Mesendoderm (in vitro differentiated cells): ENCODE measurements at regions not wholly inside any gene's neighbourhood (a gene's known extent, or its start where the extent isn't known, plus 50 kb on each side); places are given as distances from the start of the nearest gene placed in this dataset.

Experiments used
- DNase-seq: peaks from one replicate; pipeline ENCODE4 v3.0.0; 2013
- H2AK5ac ChIP-seq: 2 replicates; pipeline ENCODE4 v1.6.1; 2013; ENCODE audit warnings: low read length, inconsistent platforms
- H2BK120ac ChIP-seq: 2 replicates; pipeline ENCODE4 v1.6.1; 2013; ENCODE audit warnings: low read depth, mild to moderate bottlenecking, low read length, moderate library complexity, mixed read lengths
- H2BK15ac ChIP-seq: replicated peaks from 2 replicates; pipeline ENCODE4 v1.6.1; 2013; ENCODE audit warnings: low read depth, mild to moderate bottlenecking, moderate library complexity
- H2BK5ac ChIP-seq: 2 replicates; pipeline ENCODE4 v1.6.1; 2013; ENCODE audit warnings: low read length, inconsistent platforms
- H3K18ac ChIP-seq: 2 replicates; pipeline ENCODE4 v1.6.1; 2013; ENCODE audit warnings: mild to moderate bottlenecking, low read length, mixed read lengths
- H3K23ac ChIP-seq: one replicate; pipeline ENCODE4 v1.6.1; 2013; ENCODE audit warnings: low read length
- H3K27ac ChIP-seq: 2 replicates; pipeline ENCODE4 v1.5.1; 2013; ENCODE audit warnings: low read depth, mild to moderate bottlenecking, inconsistent platforms, low read length, moderate library complexity
- H3K27me3 ChIP-seq: 2 replicates; pipeline ENCODE4 v1.6.1; 2013; ENCODE audit warnings: low read length, control low read depth, mild to moderate bottlenecking, inconsistent platforms; ENCODE audit not compliant: insufficient read depth, poor library complexity
- H3K36me3 ChIP-seq: 2 replicates; pipeline ENCODE4 v1.6.1; 2013; ENCODE audit warnings: low read length, inconsistent platforms; ENCODE audit not compliant: control insufficient read depth, insufficient read depth
- H3K4ac ChIP-seq: one replicate; pipeline ENCODE4 v1.6.1; 2013; ENCODE audit warnings: low read depth, mild to moderate bottlenecking, low read length, moderate library complexity
- H3K4me1 ChIP-seq: 2 replicates; pipeline ENCODE4 v1.6.1; 2013; ENCODE audit warnings: low read depth, low read length, inconsistent platforms; ENCODE audit not compliant: control insufficient read depth
- H3K4me2 ChIP-seq: 2 replicates; pipeline ENCODE4 v1.6.1; 2013; ENCODE audit warnings: low read length
- H3K4me3 ChIP-seq: 2 replicates; pipeline ENCODE4 v1.5.1; 2013; ENCODE audit warnings: mild to moderate bottlenecking, low read length
- H3K56ac ChIP-seq: one replicate; pipeline ENCODE4 v1.6.1; 2013; ENCODE audit warnings: low read length
- H3K79me1 ChIP-seq: 2 replicates; pipeline ENCODE4 v1.6.1; 2013; ENCODE audit warnings: low read length, inconsistent platforms
- H3K79me2 ChIP-seq: 2 replicates; pipeline ENCODE4 v1.6.1; 2013; ENCODE audit warnings: mild to moderate bottlenecking, low read length; ENCODE audit not compliant: control insufficient read depth, insufficient read depth
- H3K9ac ChIP-seq: 2 replicates; pipeline ENCODE4 v1.6.1; 2013; ENCODE audit warnings: low read length, inconsistent platforms
- H4K5ac ChIP-seq: one replicate; pipeline ENCODE4 v1.6.1; 2013; ENCODE audit warnings: low read length
- H4K8ac ChIP-seq: one replicate; pipeline ENCODE4 v1.6.1; 2013; ENCODE audit warnings: low read depth, mild to moderate bottlenecking, control low read depth, low read length, moderate library complexity
- WGBS: extraction: QIAGEN DNeasy Blood & Tissue Kit; methylation state at CpG from one replicate; pipeline ENCODE4 v1.1.7; 2013; ENCODE audit warnings: low lambda C conversion rate, missing lambda C conversion rate; ENCODE audit not compliant: insufficient coverage; ENCODE audit errors: extremely low coverage; 5-methylcytosine and 5-hydroxymethylcytosine counted together

DNA sequence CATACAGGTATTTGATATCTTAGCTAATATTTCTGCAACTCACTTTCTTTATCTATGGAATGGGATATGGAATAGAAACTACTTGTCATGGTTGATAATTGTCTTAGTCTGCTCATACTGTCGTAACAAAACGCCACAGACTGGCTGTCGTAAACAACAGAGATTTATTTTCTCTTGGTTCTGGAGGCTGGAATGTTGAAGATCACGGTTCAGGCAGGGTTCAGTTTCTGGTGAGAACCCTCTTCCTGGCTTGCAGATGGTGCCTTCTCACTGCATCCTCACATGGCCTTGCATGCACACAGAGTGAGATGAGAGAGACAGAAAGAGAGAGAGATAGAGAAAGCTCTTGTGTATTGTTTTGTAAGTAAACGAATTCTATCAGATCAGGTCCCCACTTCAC lies 332.7 kb upstream of the MAGI2 start:
- Histone ChIP-seq H3K79me1 (no peaks in the 10 kb centered on the region), H3K4ac (no peak overlapping the region), H4K5ac (no peak overlapping the region), H3K36me3 (no peaks in the 10 kb centered on the region), H3K23ac (no peak overlapping the region), H3K9ac (no peak overlapping the region), H3K4me3 (no peak overlapping the region), H3K79me2 (no peaks in the 10 kb centered on the region), H3K27me3 (no peaks in the 10 kb centered on the region), H2AK5ac (no peak overlapping the region), H3K4me2 (no peak overlapping the region), H3K27ac (no peak overlapping the region), H4K8ac (no peak overlapping the region), H2BK15ac (no peak overlapping the region), H3K18ac (no peak overlapping the region), H3K56ac (no peak overlapping the region), H3K4me1 (no peaks in the 10 kb centered on the region), H2BK120ac (no peak overlapping the region), H2BK5ac (no peak overlapping the region)
- WGBS: no CpG with 5 or more reads among the region's 5 CpGs
- no peak for DNase-seq

DNA sequence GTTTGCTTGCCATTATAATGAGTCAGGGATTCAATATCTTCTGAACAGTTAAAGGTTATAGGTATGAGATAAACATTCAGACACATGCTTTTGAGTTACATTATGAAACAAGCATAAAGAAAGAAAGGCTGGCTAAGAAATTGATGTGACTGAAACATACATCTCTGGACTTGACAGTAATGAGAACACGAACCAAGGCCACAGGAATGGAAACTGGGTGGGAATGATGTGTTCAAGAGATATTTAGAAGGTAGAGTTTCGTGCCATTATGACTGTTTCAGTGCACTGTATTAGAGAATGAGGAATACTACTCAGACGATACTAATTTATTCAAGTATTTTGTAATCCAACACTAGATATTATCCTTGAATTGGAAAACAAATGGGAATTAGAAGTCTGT lies 332.1 kb upstream of the MAGI2 start:
- H2BK15ac ChIP-seq: no peak overlapping the region
- no peak overlapping the region for H3K9ac ChIP-seq
- no peak overlapping the region for H4K5ac ChIP-seq
- no CpG with 5 or more reads among the region's 3 CpGs for WGBS
- H3K4ac ChIP-seq: no peak overlapping the region
- H2AK5ac ChIP-seq: no peak overlapping the region
- no peak for DNase-seq
- no peak overlapping the region for H3K56ac ChIP-seq
- no peak overlapping the region for H3K23ac ChIP-seq
- no peak overlapping the region for H4K8ac ChIP-seq
- H2BK120ac ChIP-seq: no peak overlapping the region
- no peaks in the 10 kb centered on the region for H3K36me3 ChIP-seq
- H3K18ac ChIP-seq: no peak overlapping the region
- H3K79me2 ChIP-seq: no peaks in the 10 kb centered on the region
- no peaks in the 10 kb centered on the region for H3K4me1 ChIP-seq
- H3K79me1 ChIP-seq: no peaks in the 10 kb centered on the region
- H3K4me2 ChIP-seq: no peak overlapping the region
- H3K4me3 ChIP-seq: no peak overlapping the region
- H3K27ac ChIP-seq: no peak overlapping the region
- H2BK5ac ChIP-seq: no peak overlapping the region
- H3K27me3 ChIP-seq: no peaks in the 10 kb centered on the region

DNA sequence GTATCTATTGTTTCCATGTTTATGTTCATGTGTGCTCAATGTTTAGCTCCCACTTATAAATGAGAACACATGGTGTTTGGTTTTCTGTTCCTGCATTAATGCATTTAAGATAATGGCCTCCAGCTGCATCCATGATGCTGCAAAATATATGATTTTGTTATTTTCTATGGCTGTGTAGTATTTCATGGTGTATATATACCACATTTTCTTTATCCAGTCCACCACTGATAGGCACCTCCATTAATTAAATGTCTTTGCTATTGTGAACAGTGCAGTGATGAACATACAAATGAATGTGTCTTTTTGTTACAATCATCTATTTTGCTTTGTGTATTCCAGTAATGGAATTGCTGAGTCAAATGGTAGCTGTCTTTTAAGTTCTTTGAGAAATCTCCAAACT lies 329.4 kb upstream of the MAGI2 start:
- Histone ChIP-seq H3K27ac (no peak overlapping the region), H4K5ac (no peak overlapping the region), H3K79me1 (no peaks in the 10 kb centered on the region), H3K4me3 (no peak overlapping the region), H3K27me3 (no peaks in the 10 kb centered on the region), H4K8ac (no peak overlapping the region), H3K4me2 (no peak overlapping the region), H3K79me2 (no peaks in the 10 kb centered on the region), H3K4me1 (no peaks in the 10 kb centered on the region), H2AK5ac (no peak overlapping the region), H2BK120ac (no peak overlapping the region), H3K18ac (no peak overlapping the region), H2BK15ac (no peak overlapping the region), H3K36me3 (no peaks in the 10 kb centered on the region), H3K56ac (no peak overlapping the region), H3K4ac (no peak overlapping the region), H3K23ac (no peak overlapping the region), H3K9ac (no peak overlapping the region), H2BK5ac (no peak overlapping the region)
- no peak for DNase-seq

DNA sequence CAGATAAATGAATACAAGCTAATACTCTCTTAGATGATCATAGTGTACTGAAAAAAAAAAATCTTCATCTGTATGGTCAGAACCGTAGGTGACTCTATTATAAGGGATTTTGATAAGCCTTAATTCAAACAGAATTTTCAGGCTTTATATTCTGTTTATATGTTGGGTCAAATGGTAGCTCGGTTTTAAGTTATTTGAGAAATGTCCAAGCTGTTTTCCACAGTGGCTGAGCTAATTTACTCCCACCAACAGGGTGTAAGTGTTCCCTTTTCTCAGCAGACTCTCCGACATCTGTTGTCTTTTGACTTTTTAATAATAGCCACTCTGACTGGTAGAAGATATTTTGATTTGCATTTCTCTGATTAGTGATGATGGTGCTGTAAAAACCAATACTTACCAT lies 328.8 kb upstream of the MAGI2 start:
- DNase-seq: no peak
- Histone ChIP-seq H3K4me1 (no peaks in the 10 kb centered on the region), H3K4me3 (no peak overlapping the region), H2BK15ac (no peak overlapping the region), H3K9ac (no peak overlapping the region), H4K5ac (no peak overlapping the region), H2BK5ac (no peak overlapping the region), H2AK5ac (no peak overlapping the region), H4K8ac (no peak overlapping the region), H3K23ac (no peak overlapping the region), H3K79me1 (no peaks in the 10 kb centered on the region), H3K27me3 (no peaks in the 10 kb centered on the region), H3K56ac (no peak overlapping the region), H3K27ac (no peak overlapping the region), H3K79me2 (no peaks in the 10 kb centered on the region), H3K4ac (no peak overlapping the region), H3K36me3 (no peaks in the 10 kb centered on the region), H2BK120ac (no peak overlapping the region), H3K18ac (no peak overlapping the region), H3K4me2 (no peak overlapping the region)
- no CpG with 5 or more reads among the region's 3 CpGs for WGBS

DNA sequence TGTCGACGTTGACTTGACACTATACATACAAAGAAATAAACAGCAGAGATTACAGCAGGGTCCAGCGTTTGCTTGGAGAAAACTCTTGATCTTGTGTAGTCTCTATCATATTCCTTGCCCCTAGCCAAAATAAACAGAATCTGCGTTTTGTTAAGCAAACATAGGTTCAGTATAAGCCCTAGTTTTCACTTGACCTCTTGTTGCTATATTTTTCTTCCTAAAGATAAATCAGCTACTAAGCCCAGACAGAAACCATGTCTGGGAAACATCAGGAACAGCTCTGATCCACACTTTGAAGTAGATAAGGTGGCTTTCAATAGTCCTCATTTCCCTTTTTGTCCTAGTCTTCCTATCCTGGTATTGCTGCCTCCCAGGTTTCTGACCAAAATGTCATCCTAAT lies 328.2 kb upstream of the MAGI2 start:
- Histone ChIP-seq H3K27ac (no peak overlapping the region), H3K23ac (no peak overlapping the region), H3K4ac (no peak overlapping the region), H2AK5ac (no peak overlapping the region), H3K27me3 (no peaks in the 10 kb centered on the region), H3K4me2 (no peak overlapping the region), H2BK15ac (no peak overlapping the region), H3K36me3 (no peaks in the 10 kb centered on the region), H4K5ac (no peak overlapping the region), H3K4me1 (no peaks in the 10 kb centered on the region), H2BK120ac (no peak overlapping the region), H3K18ac (no peak overlapping the region), H3K79me1 (no peaks in the 10 kb centered on the region), H3K9ac (no peak overlapping the region), H3K56ac (no peak overlapping the region), H4K8ac (no peak overlapping the region), H3K79me2 (no peaks in the 10 kb centered on the region), H2BK5ac (no peak overlapping the region), H3K4me3 (no peak overlapping the region)
- DNase-seq: peak; percentile 61
- WGBS: no CpG with 5 or more reads among the region's 4 CpGs

DNA sequence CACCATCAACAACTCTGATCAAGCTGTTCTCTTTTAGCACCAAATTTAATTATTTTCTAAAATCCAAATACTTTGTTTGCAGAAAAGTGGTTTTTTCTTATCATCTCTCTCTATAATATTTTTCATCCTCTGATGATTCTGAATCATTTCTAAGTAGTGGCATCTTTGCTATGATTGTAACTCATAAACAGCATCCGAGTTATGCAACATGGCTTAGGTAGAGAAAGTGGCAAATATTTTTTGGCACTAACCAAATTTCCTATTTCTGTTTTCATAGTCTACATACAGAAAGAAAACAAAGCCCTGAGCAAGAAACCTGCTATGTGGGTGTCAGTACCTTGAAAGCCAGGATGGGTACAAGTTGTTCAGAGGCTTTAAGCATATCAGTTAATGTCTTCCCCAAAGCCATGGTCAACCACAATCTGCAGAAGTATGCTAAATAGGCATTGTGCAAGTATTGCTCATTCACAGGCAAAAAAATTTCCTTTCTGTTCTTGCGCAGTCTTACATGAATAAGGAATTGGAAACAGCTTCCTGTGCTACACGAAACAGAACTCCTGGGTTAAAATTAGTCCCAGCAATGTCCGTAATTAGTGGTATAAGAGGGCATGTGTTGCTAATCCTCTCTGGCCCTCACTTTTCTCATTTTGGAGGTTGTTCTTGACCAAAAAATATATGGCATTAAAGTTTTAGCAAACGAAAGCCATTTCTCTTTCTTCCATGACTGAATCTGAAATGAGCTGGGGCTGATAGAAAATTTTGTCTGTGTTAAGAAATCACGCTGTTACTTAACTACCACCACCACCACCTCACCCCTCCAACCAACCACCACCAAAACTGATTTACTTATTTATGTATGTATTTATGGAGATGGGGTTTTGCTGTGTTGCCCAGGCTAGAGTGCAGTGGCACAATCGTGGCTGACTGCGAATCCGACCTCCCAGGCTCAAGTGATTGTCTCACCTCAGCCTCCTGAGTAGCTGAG lies 325.6 kb upstream of the MAGI2 start:
- no CpG with 5 or more reads among the region's 9 CpGs for WGBS
- no peaks in the 10 kb centered on the region for H3K79me2 ChIP-seq
- no peak overlapping the region for H4K5ac ChIP-seq
- no peak overlapping the region for H4K8ac ChIP-seq
- no peak overlapping the region for H2BK120ac ChIP-seq
- no peak overlapping the region for H2BK15ac ChIP-seq
- no peak overlapping the region for H3K27ac ChIP-seq
- H3K4me2 ChIP-seq: no peak overlapping the region
- no peaks in the 10 kb centered on the region for H3K4me1 ChIP-seq
- H3K27me3 ChIP-seq: no peaks in the 10 kb centered on the region
- no peak overlapping the region for H3K18ac ChIP-seq
- no peak overlapping the region for H3K23ac ChIP-seq
- H3K4ac ChIP-seq: no peak overlapping the region
- H3K79me1 ChIP-seq: no peaks in the 10 kb centered on the region
- no peak overlapping the region for H3K4me3 ChIP-seq
- H2BK5ac ChIP-seq: no peak overlapping the region
- no peaks in the 10 kb centered on the region for H3K36me3 ChIP-seq
- no peak overlapping the region for H3K56ac ChIP-seq
- no peak for DNase-seq
- H2AK5ac ChIP-seq: no peak overlapping the region
- no peak overlapping the region for H3K9ac ChIP-seq
